Effector memory CD8-positive, alpha-beta T cell (primary cell): ENCODE measurements at regions not wholly inside any gene's neighbourhood (a gene's known extent, or its start where the extent isn't known, plus 50 kb on each side); places are given as distances from the start of the nearest gene placed in this dataset.

Source experiments
- ATAC-seq: fragments of 150-1000 bp; cut with Tn5 transposase; replicated peaks from 2 replicates; pipeline ENCODE4 v1.10.0; 2021; ENCODE audit warnings: mild to moderate bottlenecking, moderate library complexity
- DNase-seq, 3 experiments: peaks; one replicate each; pipeline ENCODE4 v3.0.0; 2021
- H3K27ac Mint-ChIP-seq, 2 donors: one replicate each; pipeline ENCODE4 v1.8.0; 2022; ENCODE audit warnings: mild to moderate bottlenecking in 2 of 2, mixed read lengths in 2 of 2, moderate library complexity in 2 of 2
- H3K27me3 Mint-ChIP-seq, 2 donors: one replicate each; pipeline ENCODE4 v1.8.0; 2022; ENCODE audit warnings: mixed read lengths in 2 of 2
- H3K36me3 Mint-ChIP-seq: one replicate; pipeline ENCODE4 v1.8.0; 2022; ENCODE audit warnings: mild to moderate bottlenecking, moderate library complexity, mixed read lengths; ENCODE audit not compliant: insufficient read depth
- H3K4me1 Mint-ChIP-seq, 2 donors: one replicate each; pipeline ENCODE4 v1.8.0; 2022; ENCODE audit warnings: low read depth in 2 of 2, mixed read lengths in 2 of 2
- H3K4me3 Mint-ChIP-seq, 2 donors: one replicate each; pipeline ENCODE4 v1.8.0; 2022; ENCODE audit warnings: mild to moderate bottlenecking in 2 of 2, mixed read lengths in 2 of 2, moderate library complexity in 2 of 2
- H3K9me3 Mint-ChIP-seq, 2 donors: one replicate each; pipeline ENCODE4 v1.8.0; 2022; ENCODE audit warnings: mixed read lengths in 2 of 2

- peaks cover 11 to 12% of the 10 kb centered on the region in 2 donors for H3K27me3 Mint-ChIP-seq
- H3K36me3 Mint-ChIP-seq = no peaks in the 10 kb centered on the region
- H3K27ac Mint-ChIP-seq = no peak overlapping the region
- no peak overlapping the region for H3K4me3 Mint-ChIP-seq
- peaks cover 0 to 3% of the 10 kb centered on the region in 2 donors for H3K4me1 Mint-ChIP-seq
- ATAC-seq (no peak), DNase-seq (no peak)
- H3K9me3 Mint-ChIP-seq = no peaks in the 10 kb centered on the region
Measured at GRCh38 chrX:46383006-46383405, 162.2 kb downstream of the ZNF674 start.

DNA sequence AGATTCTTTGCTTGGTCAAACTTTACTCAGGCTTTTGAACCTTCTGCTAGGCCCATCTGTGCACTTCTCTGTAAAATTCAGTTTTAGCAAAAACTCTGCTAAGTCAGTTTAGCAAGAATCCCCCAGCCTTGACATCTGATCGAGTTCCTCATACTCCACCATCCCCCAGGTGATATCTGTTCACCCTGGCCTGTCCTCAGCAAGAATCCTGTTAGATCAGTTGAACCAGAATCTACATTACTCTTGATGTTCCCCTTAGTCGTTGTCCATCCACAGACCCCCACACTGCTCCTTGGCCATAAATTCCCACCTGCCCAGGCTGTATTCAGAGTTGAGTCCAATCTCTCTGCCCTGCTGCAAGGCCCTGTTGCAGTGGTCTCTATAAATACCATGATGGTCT lies 162.6 kb downstream of the ZNF674 start:
- DNase-seq (no peak), ATAC-seq (no peak)
- no peak overlapping the region for H3K4me3 Mint-ChIP-seq
- H3K27me3 Mint-ChIP-seq = peaks cover 12 to 13% of the 10 kb centered on the region in 2 donors
- peaks cover 0 to 3% of the 10 kb centered on the region in 2 donors for H3K4me1 Mint-ChIP-seq
- no peak overlapping the region for H3K27ac Mint-ChIP-seq
- no peaks in the 10 kb centered on the region for H3K9me3 Mint-ChIP-seq
- no peaks in the 10 kb centered on the region for H3K36me3 Mint-ChIP-seq

DNA sequence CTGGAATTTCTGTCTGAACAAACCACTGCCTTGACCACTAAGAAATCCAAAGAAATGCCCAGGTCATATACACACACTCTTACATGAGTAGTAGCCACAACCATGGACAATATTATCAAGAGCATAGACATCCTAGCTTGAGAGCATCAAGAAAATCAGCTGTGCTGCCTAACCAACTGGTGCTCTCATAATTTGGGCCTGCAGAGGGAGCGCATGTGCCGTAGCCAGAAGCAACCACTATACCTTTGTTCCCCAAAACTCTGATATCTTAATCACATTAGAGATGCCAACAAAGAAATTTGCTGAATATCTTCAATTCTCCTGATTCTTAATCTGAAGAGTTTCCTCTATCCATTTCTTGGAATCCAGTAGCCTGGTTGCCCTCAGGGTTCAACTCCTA lies 163.6 kb downstream of the ZNF674 start:
- peak in 2 of 3 experiments; percentile 0 to 1 for DNase-seq
- ATAC-seq = no peak
- no peaks in the 10 kb centered on the region for H3K9me3 Mint-ChIP-seq

DNA sequence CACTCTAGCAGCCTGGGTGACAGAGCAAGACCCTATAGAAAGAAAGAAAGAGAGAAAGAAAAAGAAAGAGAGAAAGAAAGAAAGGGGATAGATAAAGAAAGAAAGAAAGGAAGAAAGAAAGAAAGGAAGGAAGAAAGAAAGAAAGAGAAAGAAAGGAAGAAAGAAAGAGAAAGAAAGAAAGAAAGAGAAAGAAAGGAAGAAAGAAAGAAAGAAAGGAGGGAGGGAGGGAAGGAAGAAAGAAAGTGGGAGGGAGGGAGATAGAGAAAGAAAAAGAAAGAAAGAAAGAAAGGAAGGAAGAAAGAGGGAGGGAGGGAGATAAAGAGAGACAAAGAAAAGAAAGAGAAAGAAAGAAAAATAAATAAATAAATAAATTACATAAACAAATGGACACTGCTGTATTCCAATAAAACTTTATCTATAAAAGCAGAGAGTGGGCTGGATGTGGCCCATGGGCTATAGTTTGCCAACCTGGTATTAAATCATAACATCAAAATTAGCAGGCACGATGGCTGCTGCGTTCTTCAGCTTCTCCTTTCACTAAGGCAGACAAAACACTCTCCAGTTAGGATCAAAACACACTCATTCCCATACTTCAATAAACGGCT lies 165.0 kb downstream of the ZNF674 start:
- H3K9me3 Mint-ChIP-seq = no peaks in the 10 kb centered on the region
- ATAC-seq = no peak
- peaks cover 12 to 13% of the 10 kb centered on the region in 2 donors for H3K27me3 Mint-ChIP-seq
- H3K4me1 Mint-ChIP-seq = peaks cover 0 to 3% of the 10 kb centered on the region in 2 donors
- H3K27ac Mint-ChIP-seq = peak overlapping the region in 1 of 2 donors; percentile 49
- H3K36me3 Mint-ChIP-seq = no peaks in the 10 kb centered on the region
- no peak for DNase-seq
- H3K4me3 Mint-ChIP-seq = no peak overlapping the region

More for the DNA sequence above, 163.6 kb downstream of the ZNF674 start:
- Mint-ChIP-seq H3K27me3 (peaks cover 12 to 13% of the 10 kb centered on the region in 2 donors), H3K27ac (no peak overlapping the region), H3K4me1 (peaks cover 0 to 3% of the 10 kb centered on the region in 2 donors), H3K4me3 (no peak overlapping the region), H3K36me3 (no peaks in the 10 kb centered on the region)

GRCh38 chrX:46376246-46376885 lies 168.9 kb downstream of the ZNF674 start:
- H3K4me1 Mint-ChIP-seq = peaks cover 0 to 1% of the 10 kb centered on the region in 2 donors
- ATAC-seq (no peak), DNase-seq (no peak)
- H3K27me3 Mint-ChIP-seq = peaks cover 12 to 13% of the 10 kb centered on the region in 2 donors
- no peaks in the 10 kb centered on the region for H3K9me3 Mint-ChIP-seq
- H3K36me3 Mint-ChIP-seq = no peaks in the 10 kb centered on the region
- H3K4me3 Mint-ChIP-seq = no peak overlapping the region
- no peak overlapping the region for H3K27ac Mint-ChIP-seq

DNA sequence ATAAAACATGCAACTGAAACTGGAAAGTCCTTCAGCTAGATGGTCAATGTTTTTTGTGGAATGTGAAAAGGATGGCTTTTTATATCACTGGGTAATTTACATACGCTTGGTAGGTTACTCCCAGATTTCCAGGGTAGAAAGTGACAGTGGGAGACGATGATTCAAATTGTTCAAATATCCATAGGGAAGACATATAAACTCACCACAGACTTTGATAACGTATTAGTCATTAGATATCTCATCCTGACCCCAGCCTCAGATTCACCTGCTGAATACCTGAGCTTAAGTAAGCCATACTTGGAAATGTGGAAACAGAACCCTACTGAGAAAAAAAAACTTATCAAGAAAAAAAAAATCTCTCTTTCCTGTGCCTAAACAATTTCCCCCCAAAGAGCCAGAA lies 169.4 kb downstream of the ZNF674 start:
- DNase-seq = no peak
- H3K4me1 Mint-ChIP-seq = no peaks in the 10 kb centered on the region
- ATAC-seq = no peak
- no peak overlapping the region for H3K4me3 Mint-ChIP-seq
- H3K36me3 Mint-ChIP-seq = no peaks in the 10 kb centered on the region
- no peaks in the 10 kb centered on the region for H3K9me3 Mint-ChIP-seq
- H3K27ac Mint-ChIP-seq = no peak overlapping the region
- H3K27me3 Mint-ChIP-seq = peaks cover 12 to 13% of the 10 kb centered on the region in 2 donors

GRCh38 chrX:46374371-46374770 lies 170.8 kb downstream of the ZNF674 start:
- Mint-ChIP-seq H3K27me3 (peaks cover 6 to 13% of the 10 kb centered on the region in 2 donors), H3K4me3 (no peak overlapping the region), H3K27ac (no peak overlapping the region), H3K4me1 (no peaks in the 10 kb centered on the region), H3K9me3 (no peaks in the 10 kb centered on the region), H3K36me3 (no peaks in the 10 kb centered on the region)
- DNase-seq (no peak), ATAC-seq (no peak)

- Mint-ChIP-seq H3K27ac (no peak overlapping the region), H3K27me3 (no peaks in the 10 kb centered on the region), H3K4me3 (no peak overlapping the region), H3K36me3 (no peaks in the 10 kb centered on the region), H3K4me1 (no peaks in the 10 kb centered on the region), H3K9me3 (no peaks in the 10 kb centered on the region)
- ATAC-seq = no peak
- no peak for DNase-seq
Measured at GRCh38 chrX:46367491-46367890, 177.7 kb downstream of the ZNF674 start.

GRCh38 chrX:46366381-46367207 lies 178.6 kb downstream of the ZNF674 start:
- H3K4me3 Mint-ChIP-seq = no peak overlapping the region
- DNase-seq (no peak), ATAC-seq (no peak)
- no peaks in the 10 kb centered on the region for H3K9me3 Mint-ChIP-seq
- H3K4me1 Mint-ChIP-seq = no peaks in the 10 kb centered on the region
- H3K27ac Mint-ChIP-seq = peak overlapping the region in 1 of 2 donors; percentile 76
- no peaks in the 10 kb centered on the region for H3K27me3 Mint-ChIP-seq
- H3K36me3 Mint-ChIP-seq = no peaks in the 10 kb centered on the region

- Mint-ChIP-seq H3K27me3 (no peaks in the 10 kb centered on the region), H3K4me3 (no peak overlapping the region), H3K4me1 (no peaks in the 10 kb centered on the region), H3K27ac (no peak overlapping the region), H3K9me3 (no peaks in the 10 kb centered on the region), H3K36me3 (no peaks in the 10 kb centered on the region)
- DNase-seq = no peak
- no peak for ATAC-seq
Measured at GRCh38 chrX:46354481-46354880, 190.7 kb downstream of the ZNF674 start.

- no peak overlapping the region for H3K4me3 Mint-ChIP-seq
- no peaks in the 10 kb centered on the region for H3K9me3 Mint-ChIP-seq
- H3K27me3 Mint-ChIP-seq = peaks cover 21 to 23% of the 10 kb centered on the region in 2 donors
- no peak for DNase-seq
- no peak for ATAC-seq
- H3K27ac Mint-ChIP-seq = no peak overlapping the region
- H3K4me1 Mint-ChIP-seq = no peaks in the 10 kb centered on the region
- no peaks in the 10 kb centered on the region for H3K36me3 Mint-ChIP-seq
Measured at GRCh38 chrX:46341767-46342322, 203.4 kb downstream of the ZNF674 start.

DNA sequence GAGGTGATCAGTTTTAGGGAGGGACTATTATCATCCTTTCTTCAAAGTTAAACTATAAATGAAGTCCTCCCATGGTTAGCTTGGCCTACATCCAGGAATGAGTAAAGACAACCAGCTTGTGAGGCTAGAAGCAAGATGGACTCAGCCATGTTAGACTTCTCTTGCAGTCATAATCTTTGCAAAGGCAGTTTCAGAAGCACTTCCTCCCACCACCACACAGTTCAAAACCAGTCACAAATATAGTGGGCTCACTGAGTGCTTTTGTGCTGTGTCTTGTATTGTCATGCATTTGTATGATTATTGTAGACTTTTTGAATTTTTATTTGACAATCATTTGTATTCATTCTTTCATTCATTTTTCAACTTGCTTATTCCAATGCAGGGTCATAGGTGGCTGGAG lies 204.5 kb downstream of the ZNF674 start:
- Mint-ChIP-seq H3K27me3 (peaks cover 26 to 27% of the 10 kb centered on the region in 2 donors), H3K4me3 (no peak overlapping the region), H3K9me3 (no peaks in the 10 kb centered on the region), H3K36me3 (no peaks in the 10 kb centered on the region), H3K27ac (no peak overlapping the region), H3K4me1 (no peaks in the 10 kb centered on the region)
- no peak for ATAC-seq
- no peak for DNase-seq

GRCh38 chrX:46333550-46333949 lies 211.7 kb downstream of the ZNF674 start:
- H3K36me3 Mint-ChIP-seq = no peaks in the 10 kb centered on the region
- H3K27me3 Mint-ChIP-seq = peaks cover 22 to 23% of the 10 kb centered on the region in 2 donors
- ATAC-seq = no peak
- no peaks in the 10 kb centered on the region for H3K9me3 Mint-ChIP-seq
- DNase-seq = no peak
- no peaks in the 10 kb centered on the region for H3K4me1 Mint-ChIP-seq
- no peak overlapping the region for H3K27ac Mint-ChIP-seq
- H3K4me3 Mint-ChIP-seq = no peak overlapping the region
